B cell (primary cell): ENCODE measurements at regions not wholly inside any gene's neighbourhood (a gene's known extent, or its start where the extent isn't known, plus 50 kb on each side); places are given as distances from the start of the nearest gene placed in this dataset.

Experiments
- EZH2 ChIP-seq: IDR thresholded peaks from 2 replicates; pipeline ENCODE4 v1.6.1; 2012; ENCODE audit warnings: borderline replicate concordance, low read depth, mild to moderate bottlenecking, moderate library complexity, low read length; ENCODE audit not compliant: insufficient read depth, poor library complexity, severe bottlenecking
- TF ChIP-seq, protein P1 (sequence below): fragments of 200-600 bp; IDR thresholded peaks from one replicate; pipeline ENCODE4 v1.8.0; 2022; ENCODE audit warnings: antibody characterized with exemption, mild to moderate bottlenecking

DNA sequence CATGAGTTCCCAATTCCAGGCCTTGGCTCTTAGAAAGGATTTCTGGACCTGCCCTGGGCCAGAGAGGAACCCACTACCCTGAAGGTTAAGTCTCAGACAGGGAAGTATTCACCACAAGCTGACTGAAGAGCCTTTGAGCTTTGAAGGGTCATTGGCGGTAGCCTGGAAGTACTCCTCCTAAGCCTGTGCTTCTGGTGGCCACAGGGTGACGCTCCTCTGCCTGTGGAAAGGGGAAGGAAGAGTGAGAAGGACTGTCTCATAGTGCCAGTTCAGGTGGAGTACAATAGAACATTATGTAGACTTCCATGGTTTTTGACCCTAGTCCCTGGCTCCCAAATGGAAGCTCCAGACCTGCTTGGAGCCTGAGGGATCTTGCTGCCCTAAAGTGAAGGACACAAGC, 1233.2 kb upstream of the CDH6 start:
- TF ChIP-seq, protein P1, sequence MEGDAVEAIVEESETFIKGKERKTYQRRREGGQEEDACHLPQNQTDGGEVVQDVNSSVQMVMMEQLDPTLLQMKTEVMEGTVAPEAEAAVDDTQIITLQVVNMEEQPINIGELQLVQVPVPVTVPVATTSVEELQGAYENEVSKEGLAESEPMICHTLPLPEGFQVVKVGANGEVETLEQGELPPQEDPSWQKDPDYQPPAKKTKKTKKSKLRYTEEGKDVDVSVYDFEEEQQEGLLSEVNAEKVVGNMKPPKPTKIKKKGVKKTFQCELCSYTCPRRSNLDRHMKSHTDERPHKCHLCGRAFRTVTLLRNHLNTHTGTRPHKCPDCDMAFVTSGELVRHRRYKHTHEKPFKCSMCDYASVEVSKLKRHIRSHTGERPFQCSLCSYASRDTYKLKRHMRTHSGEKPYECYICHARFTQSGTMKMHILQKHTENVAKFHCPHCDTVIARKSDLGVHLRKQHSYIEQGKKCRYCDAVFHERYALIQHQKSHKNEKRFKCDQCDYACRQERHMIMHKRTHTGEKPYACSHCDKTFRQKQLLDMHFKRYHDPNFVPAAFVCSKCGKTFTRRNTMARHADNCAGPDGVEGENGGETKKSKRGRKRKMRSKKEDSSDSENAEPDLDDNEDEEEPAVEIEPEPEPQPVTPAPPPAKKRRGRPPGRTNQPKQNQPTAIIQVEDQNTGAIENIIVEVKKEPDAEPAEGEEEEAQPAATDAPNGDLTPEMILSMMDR: no peak
- no peak for TF ChIP-seq EZH2
